Fibroblast of pulmonary artery (primary cell): ENCODE measurements at regions not wholly inside any gene's neighbourhood (a gene's known extent, or its start where the extent isn't known, plus 50 kb on each side); places are given as distances from the start of the nearest gene placed in this dataset.

Experiments
- DNase-seq: peaks from one replicate; pipeline ENCODE4 v3.0.0-alpha.2; 2010; ENCODE audit warnings: low read depth
- H3K4me3 ChIP-seq: replicated peaks from 2 replicates; pipeline ENCODE4 v1.5.1; 2011; ENCODE audit warnings: low read depth, mild to moderate bottlenecking, control low read depth, low read length, moderate library complexity
- CTCF ChIP-seq: IDR thresholded peaks from 2 replicates; pipeline ENCODE4 v1.5.1; 2011; ENCODE audit warnings: mild to moderate bottlenecking, control low read depth, low read length, inconsistent platforms; ENCODE audit errors: missing control alignments

GRCh38 chr11:42770444-42771065, 541.2 kb upstream of the API5 start:
- DNase-seq = peak; percentile 30
- TF ChIP-seq CTCF = peak; percentile 50
- no peak overlapping the region for H3K4me3 ChIP-seq

- no peak for TF ChIP-seq CTCF
- no peak for DNase-seq
- H3K4me3 ChIP-seq = no peak overlapping the region
Measured at GRCh38 chr11:42772886-42773285, 538.9 kb upstream of the API5 start.

- TF ChIP-seq CTCF = no peak
- H3K4me3 ChIP-seq = no peak overlapping the region
- DNase-seq = no peak
Measured at GRCh38 chr11:42773729-42774128, 538.1 kb upstream of the API5 start.

DNA sequence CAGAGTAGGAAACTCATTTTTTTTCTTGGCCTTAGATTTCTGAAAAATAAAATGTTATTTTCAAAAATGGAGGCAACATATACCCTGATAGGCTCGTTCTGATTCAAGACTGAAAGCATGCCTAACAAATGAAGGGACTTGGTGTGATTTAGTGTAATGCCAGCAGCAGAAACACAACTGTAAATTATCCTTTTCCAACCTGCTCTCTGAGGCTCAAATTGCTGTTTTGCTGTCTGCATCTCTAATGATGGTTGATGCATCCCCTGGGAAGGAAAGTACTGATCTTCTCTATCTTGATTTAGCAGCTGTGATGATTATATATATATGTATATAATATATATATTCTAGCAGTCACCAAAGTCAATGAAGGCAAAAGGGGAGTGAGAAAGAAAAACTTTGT, 537.2 kb upstream of the API5 start:
- H3K4me3 ChIP-seq = no peak overlapping the region
- DNase-seq = no peak
- no peak for TF ChIP-seq CTCF

- no peak overlapping the region for H3K4me3 ChIP-seq
- no peak for DNase-seq
- TF ChIP-seq CTCF = no peak
Measured at GRCh38 chr11:42777776-42778175, 534.0 kb upstream of the API5 start.

DNA sequence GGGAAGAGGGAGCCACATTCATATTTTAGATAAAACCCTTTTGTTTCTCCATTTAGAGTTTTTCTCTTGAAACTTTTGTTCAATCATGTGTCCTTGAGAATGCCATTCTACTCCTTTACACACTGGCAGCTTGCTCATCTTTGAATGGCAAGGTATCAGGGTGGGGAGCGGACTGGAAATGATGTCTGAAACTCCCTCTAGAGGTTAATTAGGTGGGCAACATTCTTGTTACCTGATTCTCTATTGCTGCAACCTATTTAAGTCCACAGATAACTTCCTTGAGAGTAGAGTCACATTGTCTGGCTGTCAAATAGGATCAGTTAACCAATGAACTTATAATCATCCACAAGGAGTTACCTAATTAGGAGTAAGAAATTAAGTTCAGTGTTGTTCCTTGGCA, 533.6 kb upstream of the API5 start:
- DNase-seq = no peak
- no peak for TF ChIP-seq CTCF
- no peak overlapping the region for H3K4me3 ChIP-seq

DNA sequence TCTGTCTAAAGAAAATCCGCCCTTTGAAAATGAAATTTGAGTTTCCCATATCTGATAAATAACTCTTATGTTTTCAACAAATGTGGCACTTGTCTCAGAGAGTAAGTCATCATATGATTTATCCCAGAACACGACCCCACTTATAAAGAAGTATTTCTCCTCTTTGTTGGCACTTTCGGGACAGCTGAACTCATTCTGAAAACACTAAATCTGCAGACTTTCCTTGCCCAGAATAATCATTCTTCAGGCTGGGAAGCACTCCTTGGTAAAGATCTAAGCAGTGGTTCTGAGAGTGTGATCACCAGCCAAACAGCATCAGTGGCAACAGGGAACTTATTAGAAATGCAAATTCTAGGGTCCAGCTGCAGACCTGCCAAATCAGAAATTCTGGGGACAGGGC, 532.2 kb upstream of the API5 start:
- DNase-seq = no peak
- no peak for TF ChIP-seq CTCF
- H3K4me3 ChIP-seq = no peak overlapping the region
